Testis (tissue), 2 donors: ENCODE measurements at regions not wholly inside any gene's neighbourhood (a gene's known extent, or its start where the extent isn't known, plus 50 kb on each side); places are given as distances from the start of the nearest gene placed in this dataset.

Source experiments
- CTCF ChIP-seq, 3 experiments: fragments of 450-650 bp in 2 of 3; fragments of 200-600 bp in 1 of 3; sonication (generic) in 1 of 3; IDR thresholded peaks; one replicate each; pipeline ENCODE4 v1.5.1; 2016 to 2019; ENCODE audit warnings: antibody characterized with exemption in 3 of 3, mild to moderate bottlenecking in 2 of 3, moderate library complexity in 1 of 3
- POLR2A ChIP-seq: fragments of 450-650 bp; IDR thresholded peaks from one replicate; pipeline ENCODE4 v1.6.1; 2017; ENCODE audit warnings: antibody characterized with exemption, mild to moderate bottlenecking, moderate library complexity

DNA sequence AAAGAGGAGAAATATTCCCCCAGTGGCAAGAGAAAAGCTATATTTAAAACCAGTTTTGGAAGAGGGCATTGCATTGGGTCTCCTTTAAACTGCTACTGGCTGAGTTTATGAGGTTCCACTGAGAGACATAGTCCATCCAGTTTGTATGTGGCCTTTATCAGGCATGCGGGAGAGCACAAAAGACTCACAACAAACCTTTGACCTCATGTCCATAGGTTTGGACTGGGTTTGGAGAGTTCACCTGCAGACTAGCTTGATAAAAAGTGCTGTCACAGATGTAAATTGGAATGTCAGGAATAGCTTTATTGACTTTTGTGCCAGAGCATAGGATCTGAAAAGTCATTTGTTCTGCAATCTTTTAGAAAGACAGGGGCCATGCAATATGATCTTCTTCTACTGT, 131.0 kb upstream of the NRIP1 start:
- no peak for TF ChIP-seq POLR2A
- no peak for TF ChIP-seq CTCF (IDR thresholded peaks at IDR 0.05)
